Fibroblast of lung (primary cell): ENCODE measurements at regions not wholly inside any gene's neighbourhood (a gene's known extent, or its start where the extent isn't known, plus 50 kb on each side); places are given as distances from the start of the nearest gene placed in this dataset.

Source experiments
- DNase-seq, 2 donors: peaks; one replicate each; pipeline versions ENCODE4 v3.0.0 to v3.0.0-alpha.2; 2010; ENCODE audit warnings: low read depth in 2 of 2
- H2AFZ ChIP-seq: 2 replicates; pipeline ENCODE4 v1.5.1; 2012; ENCODE audit warnings: low read length, control low read depth, inconsistent platforms
- H3K27ac ChIP-seq: 2 replicates; pipeline ENCODE4 v1.5.1; 2011; ENCODE audit warnings: low read length, control low read depth; ENCODE audit not compliant: insufficient read depth
- H3K27me3 ChIP-seq: 2 replicates; pipeline ENCODE4 v1.5.1; 2011; ENCODE audit warnings: mild to moderate bottlenecking, low read length; ENCODE audit not compliant: control insufficient read depth, insufficient read depth
- H3K36me3 ChIP-seq: 2 replicates; pipeline ENCODE4 v1.5.1; 2011; ENCODE audit warnings: low read length; ENCODE audit not compliant: control insufficient read depth, insufficient read depth
- H3K4me1 ChIP-seq: 2 replicates; pipeline ENCODE4 v1.5.1; 2011; ENCODE audit warnings: low read length; ENCODE audit not compliant: control insufficient read depth, insufficient read depth; ENCODE audit errors: extremely low read depth
- H3K4me2 ChIP-seq: 2 replicates; pipeline ENCODE4 v1.5.1; 2011; ENCODE audit warnings: low read length, control low read depth; ENCODE audit not compliant: insufficient read depth; ENCODE audit errors: extremely low read depth
- H3K4me3 ChIP-seq, 4 experiments: fragments of 200-600 bp in 1 of 4; sonication (generic) in 1 of 4; replicated peaks in 1 of 4; 2 replicates each; pipeline ENCODE4 v1.5.1; 2011 to 2016; ENCODE audit warnings: low read length in 4 of 4, low read depth in 3 of 4, mild to moderate bottlenecking in 3 of 4, control low read depth in 2 of 4, inconsistent platforms in 1 of 4, mixed read lengths in 1 of 4; ENCODE audit not compliant: insufficient read depth in 1 of 4; ENCODE audit errors: control extremely low read depth in 1 of 4
- H3K79me2 ChIP-seq: 2 replicates; pipeline ENCODE4 v1.5.1; 2012; ENCODE audit warnings: mild to moderate bottlenecking, low read length, inconsistent platforms; ENCODE audit not compliant: control insufficient read depth, insufficient read depth
- H3K9ac ChIP-seq: 2 replicates; pipeline ENCODE4 v1.5.1; 2011; ENCODE audit warnings: mild to moderate bottlenecking, low read length, control low read depth; ENCODE audit not compliant: insufficient read depth
- H3K9me3 ChIP-seq: 2 replicates; pipeline ENCODE4 v1.5.1; 2012; ENCODE audit warnings: low read depth, low read length; ENCODE audit not compliant: control insufficient read depth, insufficient read depth
- H4K20me1 ChIP-seq: 2 replicates; pipeline ENCODE4 v1.5.1; 2011; ENCODE audit warnings: low read length; ENCODE audit not compliant: control insufficient read depth, insufficient read depth; ENCODE audit errors: extremely low read depth
- CTCF ChIP-seq, 2 donors: IDR thresholded peaks in 1 of 2; conservative IDR thresholded peaks in 1 of 2; 1 replicate in 1 of 2; 2 replicates in 1 of 2; pipeline ENCODE4 v1.5.1; 2011 to 2012; ENCODE audit warnings: low read length in 2 of 2, control low read depth in 1 of 2, inconsistent platforms in 1 of 2, low read depth in 1 of 2, mild to moderate bottlenecking in 1 of 2
- EZH2 ChIP-seq: IDR thresholded peaks from 2 replicates; pipeline ENCODE4 v1.5.1; 2012; ENCODE audit warnings: low read length, control low read depth, mild to moderate bottlenecking; ENCODE audit errors: missing control alignments

- Histone ChIP-seq H3K4me2 (no peak overlapping the region), H3K27ac (no peak overlapping the region), H4K20me1 (no peaks in the 10 kb centered on the region), H2AFZ (no peak overlapping the region), H3K4me3 (no peak overlapping the region), H3K4me1 (no peaks in the 10 kb centered on the region), H3K27me3 (no peaks in the 10 kb centered on the region), H3K79me2 (no peaks in the 10 kb centered on the region), H3K9ac (no peak overlapping the region), H3K36me3 (no peaks in the 10 kb centered on the region), H3K9me3 (no peaks in the 10 kb centered on the region)
- no peak for TF ChIP-seq EZH2
- TF ChIP-seq CTCF (conservative IDR thresholded peaks at IDR 0.05 in 1 of 2, IDR thresholded peaks at IDR 0.05 in 1 of 2; ENCODE audit: low read depth in 1 of 2, low read length in 2 of 2): no peak
- DNase-seq: no peak
These were observed 333.9 kb downstream of the ADRA2A start for GRCh38 chr10:111410740-111411139.

- no peaks in the 10 kb centered on the region for H4K20me1 ChIP-seq
- DNase-seq: no peak
- no peak overlapping the region for H3K9ac ChIP-seq
- H3K9me3 ChIP-seq: no peaks in the 10 kb centered on the region
- no peaks in the 10 kb centered on the region for H3K79me2 ChIP-seq
- no peaks in the 10 kb centered on the region for H3K36me3 ChIP-seq
- TF ChIP-seq EZH2 (no peak), CTCF (conservative IDR thresholded peaks at IDR 0.05 in 1 of 2, IDR thresholded peaks at IDR 0.05 in 1 of 2; ENCODE audit: low read depth in 1 of 2, low read length in 2 of 2) (no peak)
- H3K4me2 ChIP-seq: no peak overlapping the region
- H3K27me3 ChIP-seq: no peaks in the 10 kb centered on the region
- H3K27ac ChIP-seq: no peak overlapping the region
- H3K4me3 ChIP-seq: no peak overlapping the region
- H3K4me1 ChIP-seq: no peaks in the 10 kb centered on the region
- no peak overlapping the region for H2AFZ ChIP-seq
These were observed 348.6 kb downstream of the ADRA2A start for GRCh38 chr10:111425459-111425858.

DNA sequence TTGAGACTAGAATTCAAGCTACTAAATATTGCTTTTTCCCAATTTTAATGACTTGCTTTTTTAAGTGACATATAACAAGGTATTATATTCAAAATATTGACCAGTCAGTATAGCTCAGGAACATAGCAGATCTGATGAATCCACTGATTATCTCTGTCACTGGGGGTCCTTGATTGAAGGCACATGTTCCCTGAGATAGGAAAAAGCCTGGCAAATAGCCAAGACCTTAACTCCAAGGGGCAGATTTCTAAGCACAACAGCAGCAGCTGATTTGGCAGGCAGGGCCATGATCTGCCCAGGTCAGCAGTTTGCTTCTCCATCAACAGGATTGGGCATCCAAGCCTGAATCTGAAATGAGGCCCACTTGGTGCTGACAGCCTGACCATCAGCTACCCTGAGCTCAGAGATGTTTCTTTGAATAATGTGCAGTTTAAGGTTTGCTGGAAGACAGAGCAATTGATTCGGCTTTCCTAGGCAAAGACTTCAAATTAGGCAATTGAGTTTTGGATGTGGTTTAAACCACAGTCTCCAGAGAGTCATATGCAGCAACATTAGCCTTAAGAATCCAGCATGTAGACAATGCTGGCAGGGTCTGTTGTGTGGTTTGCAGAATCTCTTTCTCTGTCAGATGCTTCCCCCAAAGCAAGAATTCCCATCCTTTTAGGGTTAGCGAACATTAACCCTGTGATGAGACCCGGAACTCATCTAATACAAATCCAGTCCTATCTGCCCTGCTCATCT lies 352.6 kb downstream of the ADRA2A start:
- DNase-seq: no peak
- no peaks in the 10 kb centered on the region for H3K4me1 ChIP-seq

More for the DNA sequence above, 352.6 kb downstream of the ADRA2A start:
- no peak overlapping the region for H3K27ac ChIP-seq
- no peaks in the 10 kb centered on the region for H3K79me2 ChIP-seq
- no peak overlapping the region for H2AFZ ChIP-seq
- H3K4me2 ChIP-seq: no peak overlapping the region
- no peaks in the 10 kb centered on the region for H3K9me3 ChIP-seq
- H3K27me3 ChIP-seq: no peaks in the 10 kb centered on the region
- no peaks in the 10 kb centered on the region for H4K20me1 ChIP-seq
- no peak overlapping the region for H3K9ac ChIP-seq
- no peak overlapping the region for H3K4me3 ChIP-seq
- no peaks in the 10 kb centered on the region for H3K36me3 ChIP-seq
- TF ChIP-seq EZH2 (no peak), CTCF (conservative IDR thresholded peaks at IDR 0.05 in 1 of 2, IDR thresholded peaks at IDR 0.05 in 1 of 2; ENCODE audit: low read depth in 1 of 2, low read length in 2 of 2) (no peak)
